Esophagus squamous epithelium (tissue), 4 donors: ENCODE measurements at regions not wholly inside any gene's neighbourhood (a gene's known extent, or its start where the extent isn't known, plus 50 kb on each side); places are given as distances from the start of the nearest gene placed in this dataset.

Experiments used
- POLR2A ChIP-seq, 4 donors: fragments of 450-650 bp; IDR thresholded peaks; one replicate each; pipeline ENCODE4 v1.6.1; 2017; ENCODE audit warnings: antibody characterized with exemption in 4 of 4, mild to moderate bottlenecking in 4 of 4, moderate library complexity in 3 of 4
- TF ChIP-seq, protein P1 (sequence below), 6 experiments: fragments of 450-650 bp in 4 of 6; fragments of 200-600 bp in 2 of 6; sonication (generic) in 2 of 6; IDR thresholded peaks; one replicate each; pipeline ENCODE4 v1.5.1; 2016 to 2019; ENCODE audit warnings: antibody characterized with exemption in 6 of 6, mild to moderate bottlenecking in 4 of 6, moderate library complexity in 4 of 6

DNA sequence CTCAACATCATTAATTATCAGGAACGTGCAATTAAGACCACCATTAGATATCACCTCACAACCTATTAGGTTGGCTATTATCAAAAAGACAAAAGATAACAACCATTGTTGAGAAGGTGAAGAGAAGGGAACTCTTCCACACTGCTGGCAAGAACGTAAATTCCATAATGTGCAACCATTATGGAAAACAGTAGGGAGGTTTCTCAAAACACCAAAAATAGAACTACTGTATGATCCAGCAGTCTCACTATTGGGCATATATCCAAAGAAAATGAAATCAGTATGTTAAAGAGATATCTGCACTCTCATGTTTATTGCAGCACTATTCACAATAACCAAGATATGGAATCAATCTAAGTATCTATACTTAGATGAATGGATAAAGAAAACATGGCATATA lies 51.6 kb upstream of the OR4E1 start:
- TF ChIP-seq, protein P1, sequence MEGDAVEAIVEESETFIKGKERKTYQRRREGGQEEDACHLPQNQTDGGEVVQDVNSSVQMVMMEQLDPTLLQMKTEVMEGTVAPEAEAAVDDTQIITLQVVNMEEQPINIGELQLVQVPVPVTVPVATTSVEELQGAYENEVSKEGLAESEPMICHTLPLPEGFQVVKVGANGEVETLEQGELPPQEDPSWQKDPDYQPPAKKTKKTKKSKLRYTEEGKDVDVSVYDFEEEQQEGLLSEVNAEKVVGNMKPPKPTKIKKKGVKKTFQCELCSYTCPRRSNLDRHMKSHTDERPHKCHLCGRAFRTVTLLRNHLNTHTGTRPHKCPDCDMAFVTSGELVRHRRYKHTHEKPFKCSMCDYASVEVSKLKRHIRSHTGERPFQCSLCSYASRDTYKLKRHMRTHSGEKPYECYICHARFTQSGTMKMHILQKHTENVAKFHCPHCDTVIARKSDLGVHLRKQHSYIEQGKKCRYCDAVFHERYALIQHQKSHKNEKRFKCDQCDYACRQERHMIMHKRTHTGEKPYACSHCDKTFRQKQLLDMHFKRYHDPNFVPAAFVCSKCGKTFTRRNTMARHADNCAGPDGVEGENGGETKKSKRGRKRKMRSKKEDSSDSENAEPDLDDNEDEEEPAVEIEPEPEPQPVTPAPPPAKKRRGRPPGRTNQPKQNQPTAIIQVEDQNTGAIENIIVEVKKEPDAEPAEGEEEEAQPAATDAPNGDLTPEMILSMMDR (IDR thresholded peaks at IDR 0.05): no peak
- no peak for TF ChIP-seq POLR2A (IDR thresholded peaks at IDR 0.05)
